DOHH2 (cell line): ENCODE measurements at regions not wholly inside any gene's neighbourhood (a gene's known extent, or its start where the extent isn't known, plus 50 kb on each side); places are given as distances from the start of the nearest gene placed in this dataset.

ENCODE experiments used
- EZH2phosphoT487 ChIP-seq: fragments of 200-600 bp; sonication (generic); IDR thresholded peaks from 2 replicates; pipeline ENCODE4 v1.6.1; 2017; ENCODE audit warnings: borderline replicate concordance, mild to moderate bottlenecking, antibody characterized with exemption, low read length, moderate library complexity, mixed read lengths
- TF ChIP-seq, protein P1 (sequence below): fragments of 200-600 bp; sonication (generic); IDR thresholded peaks from one replicate; pipeline ENCODE4 v1.5.1; 2014; ENCODE audit warnings: antibody characterized with exemption, mild to moderate bottlenecking, low read depth, low read length; ENCODE audit not compliant: poor library complexity, severe bottlenecking

- TF ChIP-seq, protein P1, sequence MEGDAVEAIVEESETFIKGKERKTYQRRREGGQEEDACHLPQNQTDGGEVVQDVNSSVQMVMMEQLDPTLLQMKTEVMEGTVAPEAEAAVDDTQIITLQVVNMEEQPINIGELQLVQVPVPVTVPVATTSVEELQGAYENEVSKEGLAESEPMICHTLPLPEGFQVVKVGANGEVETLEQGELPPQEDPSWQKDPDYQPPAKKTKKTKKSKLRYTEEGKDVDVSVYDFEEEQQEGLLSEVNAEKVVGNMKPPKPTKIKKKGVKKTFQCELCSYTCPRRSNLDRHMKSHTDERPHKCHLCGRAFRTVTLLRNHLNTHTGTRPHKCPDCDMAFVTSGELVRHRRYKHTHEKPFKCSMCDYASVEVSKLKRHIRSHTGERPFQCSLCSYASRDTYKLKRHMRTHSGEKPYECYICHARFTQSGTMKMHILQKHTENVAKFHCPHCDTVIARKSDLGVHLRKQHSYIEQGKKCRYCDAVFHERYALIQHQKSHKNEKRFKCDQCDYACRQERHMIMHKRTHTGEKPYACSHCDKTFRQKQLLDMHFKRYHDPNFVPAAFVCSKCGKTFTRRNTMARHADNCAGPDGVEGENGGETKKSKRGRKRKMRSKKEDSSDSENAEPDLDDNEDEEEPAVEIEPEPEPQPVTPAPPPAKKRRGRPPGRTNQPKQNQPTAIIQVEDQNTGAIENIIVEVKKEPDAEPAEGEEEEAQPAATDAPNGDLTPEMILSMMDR, result no peak
- TF ChIP-seq EZH2phosphoT487, result no peak
These were observed 53.0 kb upstream of the NAMPT start for GRCh38 chr7:106337754-106338153.
